ENCODE measurements at regions not wholly inside any gene's neighbourhood (a gene's known extent, or its start where the extent isn't known, plus 50 kb on each side); places are given as distances from the start of the nearest gene placed in this dataset.

GRCh38 chr9:85223506-85224125, 518.1 kb downstream of the AGTPBP1 start:
- no peaks in the 10 kb centered on the region for H3K4me1 ChIP-seq (ENCODE audit: control insufficient read depth in 2 of 2, insufficient read depth in 1 of 2, low read depth in 1 of 2, low read length in 2 of 2)
- no peaks in the 10 kb centered on the region for H3K79me1 ChIP-seq (ENCODE audit: low read depth, low read length)
- H3K4me2 ChIP-seq (ENCODE audit: insufficient read depth, low read length, poor library complexity, severe bottlenecking) = no peak overlapping the region
- no peak overlapping the region for H4K8ac ChIP-seq (ENCODE audit: low read depth, low read length)
- no peak overlapping the region for H2BK15ac ChIP-seq (ENCODE audit: low read length)
- H2AK5ac ChIP-seq (ENCODE audit: low read depth, low read length) = no peak overlapping the region
- no peak overlapping the region for H3K23ac ChIP-seq (ENCODE audit: low read depth, low read length, poor library complexity)
- H2BK12ac ChIP-seq (ENCODE audit: low read length) = no peak overlapping the region
- no peak overlapping the region for H2BK120ac ChIP-seq (ENCODE audit: low read depth, low read length)
- no peak overlapping the region for H3K9ac ChIP-seq (ENCODE audit: low read depth, low read length, poor library complexity)
- no peak overlapping the region for H3K14ac ChIP-seq (ENCODE audit: low read length)
- no peak overlapping the region for H3K18ac ChIP-seq (ENCODE audit: low read length)
- H2BK5ac ChIP-seq (ENCODE audit: low read length) = no peak overlapping the region
- no peaks in the 10 kb centered on the region for H3K9me3 ChIP-seq (replicated peaks in 1 of 2; ENCODE audit: control insufficient read depth in 2 of 2, insufficient read depth in 1 of 2, low read depth in 1 of 2, low read length in 2 of 2)
- no peak overlapping the region for H2AFZ ChIP-seq (ENCODE audit: low read length)
- DNase-seq (ENCODE audit: low spot score) = no peak
- WGBS, 2 donors (ENCODE audit: extremely low coverage in 2 of 2, insufficient read length in 2 of 2, insufficient replicate concordance in 1 of 2) = no CpG with 5 or more reads among the region's 2 CpGs
- H3K36me3 ChIP-seq (replicated peaks in 1 of 2; ENCODE audit: control insufficient read depth in 2 of 2, insufficient read depth in 2 of 2, low read length in 2 of 2) = no peaks in the 10 kb centered on the region
- no peak overlapping the region for H3K4me3 ChIP-seq (ENCODE audit: low read length in 2 of 2)
- H4K91ac ChIP-seq (ENCODE audit: low read depth, low read length, poor library complexity) = no peak overlapping the region
- H3K27ac ChIP-seq (replicated peaks; ENCODE audit: low read length) = no peak overlapping the region
- no peak overlapping the region for H3K4ac ChIP-seq (ENCODE audit: low read length)
- no peaks in the 10 kb centered on the region for H3K27me3 ChIP-seq (ENCODE audit: control insufficient read depth in 3 of 3, insufficient read depth in 3 of 3, low read depth in 1 of 3, low read length in 3 of 3)

GRCh38 chr9:85216601-85217000, 525.2 kb downstream of the AGTPBP1 start:
- no peak overlapping the region for H3K27ac ChIP-seq (replicated peaks; ENCODE audit: low read length)
- no peaks in the 10 kb centered on the region for H3K27me3 ChIP-seq (ENCODE audit: control insufficient read depth in 3 of 3, insufficient read depth in 3 of 3, low read depth in 1 of 3, low read length in 3 of 3)
- H2AK5ac ChIP-seq (ENCODE audit: low read depth, low read length) = no peak overlapping the region
- no peaks in the 10 kb centered on the region for H3K9me3 ChIP-seq (replicated peaks in 1 of 2; ENCODE audit: control insufficient read depth in 2 of 2, insufficient read depth in 1 of 2, low read depth in 1 of 2, low read length in 2 of 2)
- H3K79me1 ChIP-seq (ENCODE audit: low read depth, low read length) = no peaks in the 10 kb centered on the region
- 100% methylated on average over 1 of the region's 6 CpGs; no CpG with 5 or more reads in 1 of the 2 donors for WGBS, 2 donors (ENCODE audit: extremely low coverage in 2 of 2, insufficient read length in 2 of 2, insufficient replicate concordance in 1 of 2)
- no peak overlapping the region for H2BK120ac ChIP-seq (ENCODE audit: low read depth, low read length)
- H3K36me3 ChIP-seq (replicated peaks in 1 of 2; ENCODE audit: control insufficient read depth in 2 of 2, insufficient read depth in 2 of 2, low read length in 2 of 2) = no peaks in the 10 kb centered on the region
- H3K4me1 ChIP-seq (ENCODE audit: control insufficient read depth in 2 of 2, insufficient read depth in 1 of 2, low read depth in 1 of 2, low read length in 2 of 2) = peaks cover 0 to 3% of the 10 kb centered on the region in 2 donors
- no peak overlapping the region for H4K91ac ChIP-seq (ENCODE audit: low read depth, low read length, poor library complexity)
- H3K9ac ChIP-seq (ENCODE audit: low read depth, low read length, poor library complexity) = no peak overlapping the region
- no peak for DNase-seq (ENCODE audit: low spot score)
- no peak overlapping the region for H4K8ac ChIP-seq (ENCODE audit: low read depth, low read length)
- no peak overlapping the region for H3K18ac ChIP-seq (ENCODE audit: low read length)
- no peak overlapping the region for H3K23ac ChIP-seq (ENCODE audit: low read depth, low read length, poor library complexity)
- no peak overlapping the region for H3K4ac ChIP-seq (ENCODE audit: low read length)
- no peak overlapping the region for H2BK12ac ChIP-seq (ENCODE audit: low read length)
- H3K14ac ChIP-seq (ENCODE audit: low read length) = no peak overlapping the region
- H3K4me2 ChIP-seq (ENCODE audit: insufficient read depth, low read length, poor library complexity, severe bottlenecking) = no peak overlapping the region
- H3K4me3 ChIP-seq (ENCODE audit: low read length in 2 of 2) = no peak overlapping the region
- no peak overlapping the region for H2AFZ ChIP-seq (ENCODE audit: low read length)
- H2BK15ac ChIP-seq (ENCODE audit: low read length) = no peak overlapping the region
- H2BK5ac ChIP-seq (ENCODE audit: low read length) = no peak overlapping the region

GRCh38 chr9:85215961-85216360, 525.8 kb downstream of the AGTPBP1 start:
- Histone ChIP-seq H3K23ac (ENCODE audit: low read depth, low read length, poor library complexity) (no peak overlapping the region), H2BK120ac (ENCODE audit: low read depth, low read length) (no peak overlapping the region), H3K14ac (ENCODE audit: low read length) (no peak overlapping the region)

GRCh38 chr9:85215416-85215815, 526.3 kb downstream of the AGTPBP1 start:
- H3K36me3 ChIP-seq (replicated peaks in 1 of 2; ENCODE audit: control insufficient read depth in 2 of 2, insufficient read depth in 2 of 2, low read length in 2 of 2) = no peaks in the 10 kb centered on the region
- H3K18ac ChIP-seq (ENCODE audit: low read length) = no peak overlapping the region
- no peak overlapping the region for H2BK12ac ChIP-seq (ENCODE audit: low read length)
- H2AK5ac ChIP-seq (ENCODE audit: low read depth, low read length) = no peak overlapping the region
- H3K4ac ChIP-seq (ENCODE audit: low read length) = no peak overlapping the region
- H2BK5ac ChIP-seq (ENCODE audit: low read length) = no peak overlapping the region
- H3K4me3 ChIP-seq (ENCODE audit: low read length in 2 of 2) = no peak overlapping the region
- H3K4me1 ChIP-seq (ENCODE audit: control insufficient read depth in 2 of 2, insufficient read depth in 1 of 2, low read depth in 1 of 2, low read length in 2 of 2) = peaks cover 0 to 4% of the 10 kb centered on the region in 2 donors
- H3K27ac ChIP-seq (replicated peaks; ENCODE audit: low read length) = no peak overlapping the region
- no peak for DNase-seq (ENCODE audit: low spot score)
- no peak overlapping the region for H3K14ac ChIP-seq (ENCODE audit: low read length)
- H3K9me3 ChIP-seq (replicated peaks in 1 of 2; ENCODE audit: control insufficient read depth in 2 of 2, insufficient read depth in 1 of 2, low read depth in 1 of 2, low read length in 2 of 2) = no peaks in the 10 kb centered on the region
- no peak overlapping the region for H4K91ac ChIP-seq (ENCODE audit: low read depth, low read length, poor library complexity)
- H3K79me1 ChIP-seq (ENCODE audit: low read depth, low read length) = no peaks in the 10 kb centered on the region
- no peak overlapping the region for H4K8ac ChIP-seq (ENCODE audit: low read depth, low read length)
- no peak overlapping the region for H3K23ac ChIP-seq (ENCODE audit: low read depth, low read length, poor library complexity)
- no peak overlapping the region for H3K4me2 ChIP-seq (ENCODE audit: insufficient read depth, low read length, poor library complexity, severe bottlenecking)
- H2AFZ ChIP-seq (ENCODE audit: low read length) = no peak overlapping the region
- H2BK15ac ChIP-seq (ENCODE audit: low read length) = no peak overlapping the region
- H3K27me3 ChIP-seq (ENCODE audit: control insufficient read depth in 3 of 3, insufficient read depth in 3 of 3, low read depth in 1 of 3, low read length in 3 of 3) = no peaks in the 10 kb centered on the region
- no peak overlapping the region for H3K9ac ChIP-seq (ENCODE audit: low read depth, low read length, poor library complexity)
- no peak overlapping the region for H2BK120ac ChIP-seq (ENCODE audit: low read depth, low read length)
- WGBS, 2 donors (ENCODE audit: extremely low coverage in 2 of 2, insufficient read length in 2 of 2, insufficient replicate concordance in 1 of 2) = no CpG with 5 or more reads among the region's 4 CpGs

More at GRCh38 chr9:85215961-85216360, 525.8 kb downstream of the AGTPBP1 start:
- no peak overlapping the region for H4K91ac ChIP-seq (ENCODE audit: low read depth, low read length, poor library complexity)
- H3K27ac ChIP-seq (replicated peaks; ENCODE audit: low read length) = no peak overlapping the region
- H2AK5ac ChIP-seq (ENCODE audit: low read depth, low read length) = no peak overlapping the region
- H3K4ac ChIP-seq (ENCODE audit: low read length) = no peak overlapping the region
- no peak overlapping the region for H3K4me3 ChIP-seq (ENCODE audit: low read length in 2 of 2)
- no peaks in the 10 kb centered on the region for H3K9me3 ChIP-seq (replicated peaks in 1 of 2; ENCODE audit: control insufficient read depth in 2 of 2, insufficient read depth in 1 of 2, low read depth in 1 of 2, low read length in 2 of 2)
- H3K9ac ChIP-seq (ENCODE audit: low read depth, low read length, poor library complexity) = no peak overlapping the region
- no peak overlapping the region for H2BK15ac ChIP-seq (ENCODE audit: low read length)
- H2BK5ac ChIP-seq (ENCODE audit: low read length) = no peak overlapping the region
- H3K27me3 ChIP-seq (ENCODE audit: control insufficient read depth in 3 of 3, insufficient read depth in 3 of 3, low read depth in 1 of 3, low read length in 3 of 3) = no peaks in the 10 kb centered on the region
- H3K18ac ChIP-seq (ENCODE audit: low read length) = no peak overlapping the region
- no peak for DNase-seq (ENCODE audit: low spot score)
- no peak overlapping the region for H4K8ac ChIP-seq (ENCODE audit: low read depth, low read length)
- no peak overlapping the region for H2AFZ ChIP-seq (ENCODE audit: low read length)
- no peak overlapping the region for H3K4me2 ChIP-seq (ENCODE audit: insufficient read depth, low read length, poor library complexity, severe bottlenecking)
- H3K4me1 ChIP-seq (ENCODE audit: control insufficient read depth in 2 of 2, insufficient read depth in 1 of 2, low read depth in 1 of 2, low read length in 2 of 2) = peaks cover 0 to 4% of the 10 kb centered on the region in 2 donors
- no peak overlapping the region for H2BK12ac ChIP-seq (ENCODE audit: low read length)
- no peaks in the 10 kb centered on the region for H3K36me3 ChIP-seq (replicated peaks in 1 of 2; ENCODE audit: control insufficient read depth in 2 of 2, insufficient read depth in 2 of 2, low read length in 2 of 2)
- H3K79me1 ChIP-seq (ENCODE audit: low read depth, low read length) = no peaks in the 10 kb centered on the region

All from neuronal stem cell (in vitro differentiated cells).